PFSK-1 (cell line): ENCODE measurements at regions not wholly inside any gene's neighbourhood (a gene's known extent, or its start where the extent isn't known, plus 50 kb on each side); places are given as distances from the start of the nearest gene placed in this dataset.

Experiments used
- FOXP2 ChIP-seq: optimal IDR thresholded peaks from 2 replicates; pipeline ENCODE3; 2011; ENCODE audit warnings: borderline replicate concordance, control low read depth, inconsistent platforms; ENCODE audit not compliant: insufficient read depth; ENCODE audit errors: extremely low read length, extremely low read depth
- POLR2AphosphoS5 ChIP-seq: IDR thresholded peaks from 2 replicates; pipeline ENCODE4 v1.6.1; 2012; ENCODE audit warnings: low read depth, mild to moderate bottlenecking, control low read depth, low read length, moderate library complexity
- SIN3A ChIP-seq: IDR thresholded peaks from 2 replicates; pipeline ENCODE4 v1.6.1; 2012; ENCODE audit warnings: mild to moderate bottlenecking, low read length, moderate library complexity, borderline replicate concordance; ENCODE audit not compliant: insufficient read depth
- TAF1 ChIP-seq: IDR thresholded peaks from 2 replicates; pipeline ENCODE4 v1.6.1; 2012; ENCODE audit warnings: low read length, control low read depth, borderline replicate concordance; ENCODE audit not compliant: insufficient read depth
- TF ChIP-seq, protein P1 (sequence below), 2 experiments: IDR thresholded peaks; 2 replicates each; pipeline versions ENCODE4 v1.6.1 to v1.8.0; 2011 to 2012; ENCODE audit warnings: low read depth in 2 of 2, low read length in 2 of 2, control low read depth in 1 of 2, inconsistent platforms in 1 of 2, mild to moderate bottlenecking in 1 of 2, moderate library complexity in 1 of 2; ENCODE audit not compliant: insufficient read depth in 1 of 2

DNA sequence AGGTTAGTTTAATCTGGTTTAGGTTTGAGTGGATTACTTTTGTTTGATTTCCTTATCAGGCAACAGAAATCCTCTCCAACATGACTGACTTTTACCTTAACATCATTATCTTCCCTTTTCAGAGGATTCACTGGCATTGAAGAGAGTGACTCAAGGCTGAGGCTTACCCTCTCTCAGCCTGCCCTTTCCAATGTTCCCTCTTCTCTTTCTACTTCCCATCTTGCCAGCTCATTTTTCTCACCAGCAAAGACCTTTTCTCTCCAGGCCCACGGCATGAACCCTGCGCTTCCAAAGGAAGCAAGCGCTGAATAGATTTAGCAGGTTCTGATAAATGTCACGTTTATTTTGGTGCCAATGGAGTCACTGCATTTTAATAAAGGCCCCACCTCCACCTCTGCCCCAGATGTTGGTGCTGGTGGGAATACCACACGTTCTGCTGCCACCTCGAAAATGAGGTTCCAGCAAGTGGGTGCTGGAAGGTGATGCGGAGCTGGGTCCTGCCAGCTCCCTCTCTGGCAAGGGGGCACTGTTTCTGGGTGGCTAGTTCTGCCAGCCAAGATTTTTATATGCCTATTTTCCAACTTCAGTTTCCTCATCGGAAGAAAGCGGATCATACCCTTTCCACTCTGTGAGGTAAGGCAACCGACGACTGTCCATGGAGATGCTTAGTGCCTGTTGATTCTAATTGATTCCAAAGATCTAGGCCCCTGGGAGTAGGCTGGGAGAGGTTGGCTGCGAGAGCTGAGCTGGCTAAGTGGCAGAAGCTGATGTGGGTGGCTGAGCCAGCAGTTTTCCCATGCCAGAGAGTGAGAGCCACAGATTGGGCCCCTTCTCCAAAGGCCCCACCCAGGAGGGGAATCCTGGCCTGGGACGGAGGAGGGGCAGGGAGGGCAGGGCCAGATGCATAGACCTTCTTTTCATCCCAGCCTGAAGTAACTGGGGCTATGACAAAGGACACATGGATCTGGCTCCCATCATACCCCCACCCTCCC is 87.7 kb upstream of the MAFB start:
- TF ChIP-seq SIN3A (no peak), POLR2AphosphoS5 (no peak), FOXP2 (no peak), TAF1 (no peak)
- TF ChIP-seq, protein P1, sequence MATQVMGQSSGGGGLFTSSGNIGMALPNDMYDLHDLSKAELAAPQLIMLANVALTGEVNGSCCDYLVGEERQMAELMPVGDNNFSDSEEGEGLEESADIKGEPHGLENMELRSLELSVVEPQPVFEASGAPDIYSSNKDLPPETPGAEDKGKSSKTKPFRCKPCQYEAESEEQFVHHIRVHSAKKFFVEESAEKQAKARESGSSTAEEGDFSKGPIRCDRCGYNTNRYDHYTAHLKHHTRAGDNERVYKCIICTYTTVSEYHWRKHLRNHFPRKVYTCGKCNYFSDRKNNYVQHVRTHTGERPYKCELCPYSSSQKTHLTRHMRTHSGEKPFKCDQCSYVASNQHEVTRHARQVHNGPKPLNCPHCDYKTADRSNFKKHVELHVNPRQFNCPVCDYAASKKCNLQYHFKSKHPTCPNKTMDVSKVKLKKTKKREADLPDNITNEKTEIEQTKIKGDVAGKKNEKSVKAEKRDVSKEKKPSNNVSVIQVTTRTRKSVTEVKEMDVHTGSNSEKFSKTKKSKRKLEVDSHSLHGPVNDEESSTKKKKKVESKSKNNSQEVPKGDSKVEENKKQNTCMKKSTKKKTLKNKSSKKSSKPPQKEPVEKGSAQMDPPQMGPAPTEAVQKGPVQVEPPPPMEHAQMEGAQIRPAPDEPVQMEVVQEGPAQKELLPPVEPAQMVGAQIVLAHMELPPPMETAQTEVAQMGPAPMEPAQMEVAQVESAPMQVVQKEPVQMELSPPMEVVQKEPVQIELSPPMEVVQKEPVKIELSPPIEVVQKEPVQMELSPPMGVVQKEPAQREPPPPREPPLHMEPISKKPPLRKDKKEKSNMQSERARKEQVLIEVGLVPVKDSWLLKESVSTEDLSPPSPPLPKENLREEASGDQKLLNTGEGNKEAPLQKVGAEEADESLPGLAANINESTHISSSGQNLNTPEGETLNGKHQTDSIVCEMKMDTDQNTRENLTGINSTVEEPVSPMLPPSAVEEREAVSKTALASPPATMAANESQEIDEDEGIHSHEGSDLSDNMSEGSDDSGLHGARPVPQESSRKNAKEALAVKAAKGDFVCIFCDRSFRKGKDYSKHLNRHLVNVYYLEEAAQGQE (IDR thresholded peaks at IDR 0.05; ENCODE audit: insufficient read depth in 1 of 2, low read depth in 2 of 2, low read length in 2 of 2) = no peak

- TF ChIP-seq TAF1 = no peak
Measured at GRCh38 chr20:40777653-40778052, 88.6 kb upstream of the MAFB start.

GRCh38 chr20:40778894-40779496 is 90.0 kb upstream of the MAFB start:
- TF ChIP-seq TAF1 = no peak
- no peak for TF ChIP-seq SIN3A
- TF ChIP-seq FOXP2 = no peak
- TF ChIP-seq POLR2AphosphoS5 = no peak
- TF ChIP-seq, protein P1 (IDR thresholded peaks at IDR 0.05; ENCODE audit: insufficient read depth in 1 of 2, low read depth in 2 of 2, low read length in 2 of 2) = no peak

- TF ChIP-seq, protein P1 (IDR thresholded peaks at IDR 0.05; ENCODE audit: insufficient read depth in 1 of 2, low read depth in 2 of 2, low read length in 2 of 2) = no peak
- TF ChIP-seq TAF1 = no peak
- no peak for TF ChIP-seq POLR2AphosphoS5
- TF ChIP-seq FOXP2 = no peak
Measured at GRCh38 chr20:40781327-40782042, 92.4 kb upstream of the MAFB start.

- TF ChIP-seq SIN3A (no peak), POLR2AphosphoS5 (no peak), FOXP2 (no peak), TAF1 (no peak)
- TF ChIP-seq, protein P1 (IDR thresholded peaks at IDR 0.05; ENCODE audit: insufficient read depth in 1 of 2, low read depth in 2 of 2, low read length in 2 of 2) = no peak
Measured at GRCh38 chr20:40782043-40782368, 93.0 kb upstream of the MAFB start.
